Adipose tissue (tissue), 3 donors: ENCODE measurements at regions not wholly inside any gene's neighbourhood (a gene's known extent, or its start where the extent isn't known, plus 50 kb on each side); places are given as distances from the start of the nearest gene placed in this dataset.

Experiments
- H3K27ac ChIP-seq: one replicate; pipeline ENCODE4 v1.5.1; 2013; ENCODE audit warnings: low read depth, low read length
- WGBS, 3 donors: extraction: QIAGEN DNeasy Blood & Tissue Kit; methylation state at CpG; one replicate each; pipeline ENCODE4 v1.1.7; 2013; 5-methylcytosine and 5-hydroxymethylcytosine counted together
- donor health status: healthy with polysubstance abuse.
- donor health status: Bipolar disorder and iron deficiency.
- donor health status: healthy.

GRCh38 chr9:96075757-96076156 is 200.3 kb downstream of the ERCC6L2 start:
- 82 to 90% (median 88%) methylated on average over 5 of the region's 5 CpGs for WGBS, 3 donors
- H3K27ac ChIP-seq = no peak overlapping the region

GRCh38 chr9:96075111-96075510 is 199.6 kb downstream of the ERCC6L2 start:
- H3K27ac ChIP-seq = no peak overlapping the region
- 86 to 90% (median 87%) methylated on average over 6 of the region's 6 CpGs for WGBS, 3 donors

- no peak overlapping the region for H3K27ac ChIP-seq
- 44 to 63% (median 61%) methylated on average over 11 of the region's 11 CpGs for WGBS, 3 donors
Observed at GRCh38 chr9:96073531-96074480, 198.3 kb downstream of the ERCC6L2 start.

- 92 to 96% (median 96%) methylated on average over 8 of the region's 8 CpGs for WGBS, 3 donors
- H3K27ac ChIP-seq = no peak overlapping the region
Observed at GRCh38 chr9:96072930-96073329, 197.4 kb downstream of the ERCC6L2 start.

- 78 to 85% (median 83%) methylated on average over 4 of the region's 4 CpGs for WGBS, 3 donors
- H3K27ac ChIP-seq = no peak overlapping the region
Observed at GRCh38 chr9:96071815-96072124, 196.3 kb downstream of the ERCC6L2 start.

GRCh38 chr9:96071076-96071814 is 195.8 kb downstream of the ERCC6L2 start:
- WGBS, 3 donors = 78 to 88% (median 87%) methylated on average over 5 of the region's 5 CpGs
- no peak overlapping the region for H3K27ac ChIP-seq

- 92 to 96% (median 93%) methylated on average over 8 of the region's 8 CpGs for WGBS, 3 donors
- H3K27ac ChIP-seq = no peak overlapping the region
Observed at GRCh38 chr9:96069629-96070220, 194.2 kb downstream of the ERCC6L2 start.

- 45 to 75% (median 71%) methylated on average over 11 of the region's 11 CpGs for WGBS, 3 donors
- no peak overlapping the region for H3K27ac ChIP-seq
Observed at GRCh38 chr9:96068511-96068910, 193.0 kb downstream of the ERCC6L2 start.

GRCh38 chr9:96067600-96067999 is 192.1 kb downstream of the ERCC6L2 start:
- 66 to 80% (median 75%) methylated on average over 5 of the region's 5 CpGs for WGBS, 3 donors
- no peak overlapping the region for H3K27ac ChIP-seq

GRCh38 chr9:96067004-96067403 is 191.5 kb downstream of the ERCC6L2 start:
- WGBS, 3 donors = 53 to 82% (median 70%) methylated on average over 7 of the region's 7 CpGs
- H3K27ac ChIP-seq = no peak overlapping the region

GRCh38 chr9:96065482-96066251 is 190.2 kb downstream of the ERCC6L2 start:
- no peak overlapping the region for H3K27ac ChIP-seq
- WGBS, 3 donors = 88 to 93% (median 93%) methylated on average over 8 of the region's 8 CpGs

- H3K27ac ChIP-seq = no peak overlapping the region
- WGBS, 3 donors = 85 to 92% (median 87%) methylated on average over 7 of the region's 7 CpGs
Observed at GRCh38 chr9:96064826-96065481, 189.5 kb downstream of the ERCC6L2 start.

GRCh38 chr9:96062854-96063253 is 187.4 kb downstream of the ERCC6L2 start:
- H3K27ac ChIP-seq = no peak overlapping the region
- 91 to 92% (median 92%) methylated on average over 3 of the region's 3 CpGs for WGBS, 3 donors

GRCh38 chr9:96062031-96062430 is 186.5 kb downstream of the ERCC6L2 start:
- 36 to 81% (median 44%) methylated on average over 4 of the region's 4 CpGs for WGBS, 3 donors
- no peak overlapping the region for H3K27ac ChIP-seq

- no peak overlapping the region for H3K27ac ChIP-seq
- 32 to 52% (median 45%) methylated on average over 10 of the region's 10 CpGs for WGBS, 3 donors
Observed at GRCh38 chr9:96061293-96061987, 185.9 kb downstream of the ERCC6L2 start.

- no peak overlapping the region for H3K27ac ChIP-seq
- WGBS, 3 donors = 87 to 95% (median 87%) methylated on average over 2 of the region's 2 CpGs
Observed at GRCh38 chr9:96058218-96058617, 182.7 kb downstream of the ERCC6L2 start.

GRCh38 chr9:96057155-96057554 is 181.7 kb downstream of the ERCC6L2 start:
- H3K27ac ChIP-seq = no peak overlapping the region
- WGBS, 3 donors = 92 to 95% (median 94%) methylated on average over 1 of the region's 1 CpG
